GM21367 (cell line): ENCODE measurements at regions not wholly inside any gene's neighbourhood (a gene's known extent, or its start where the extent isn't known, plus 50 kb on each side); places are given as distances from the start of the nearest gene placed in this dataset.
"Not testable (repeated sequence)": the region's sequence is repeated elsewhere in the genome, so short reads cannot be mapped to it uniquely, and the experiment has no call there.

ENCODE experiments used
- ATAC-seq: cut with Tn5 transposase; IDR thresholded peaks from one replicate; pipeline ENCODE4 v1.9.1; 2021; ENCODE audit not compliant: unreplicated experiment

DNA sequence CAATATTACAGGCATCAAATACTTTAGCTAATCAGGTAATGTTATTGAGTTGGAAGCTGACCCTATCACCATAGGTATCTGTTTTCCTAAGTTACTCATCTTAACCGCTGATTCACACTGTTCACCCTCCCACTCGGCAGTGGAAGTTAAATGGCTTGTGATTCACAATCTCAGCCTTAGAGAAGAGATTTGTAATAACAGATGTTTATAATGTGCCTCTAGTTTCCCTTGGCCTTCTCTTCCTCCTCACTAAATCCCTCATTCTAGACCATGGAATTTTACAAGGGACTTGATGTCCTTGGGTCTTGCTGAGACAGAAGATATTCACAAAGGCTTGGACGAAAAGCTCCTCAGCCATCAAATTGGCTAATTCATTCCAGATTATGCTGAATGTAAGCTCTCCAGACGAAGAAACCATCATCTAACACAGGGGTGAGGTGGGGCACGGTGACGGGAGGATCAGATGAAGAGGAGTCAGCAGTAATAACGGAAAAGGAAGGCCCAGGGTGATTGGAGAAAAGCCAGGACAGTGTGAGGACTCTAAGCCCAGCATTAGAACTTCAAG is 931.7 kb downstream of the MCTP2 start:
- ATAC-seq: no peak

- no peak for ATAC-seq
These were observed 936.8 kb downstream of the MCTP2 start for GRCh38 chr15:95168152-95168551.

DNA sequence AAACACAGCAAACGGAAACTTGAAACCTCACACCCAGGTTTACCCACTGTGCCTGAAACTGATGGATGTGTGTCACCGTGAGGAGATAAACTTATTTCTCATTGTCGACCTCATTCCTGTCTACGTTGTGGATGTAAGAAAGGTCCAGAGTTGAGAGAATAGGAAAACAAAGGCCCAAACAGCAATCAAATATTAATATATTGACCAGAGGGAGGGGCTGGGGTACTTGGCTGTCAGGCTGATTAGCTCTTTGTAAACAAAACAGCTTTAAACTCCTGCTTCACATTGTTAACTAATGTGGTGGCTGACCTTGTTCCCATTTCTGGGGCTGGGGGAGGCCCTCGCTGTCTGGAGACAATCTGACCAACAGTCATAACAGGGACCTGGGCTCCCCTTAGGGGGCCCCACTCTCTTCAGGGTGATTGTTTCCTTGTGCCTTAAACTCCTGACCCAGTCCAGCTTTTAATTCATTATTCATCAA is 937.6 kb downstream of the MCTP2 start:
- ATAC-seq: no peak

DNA sequence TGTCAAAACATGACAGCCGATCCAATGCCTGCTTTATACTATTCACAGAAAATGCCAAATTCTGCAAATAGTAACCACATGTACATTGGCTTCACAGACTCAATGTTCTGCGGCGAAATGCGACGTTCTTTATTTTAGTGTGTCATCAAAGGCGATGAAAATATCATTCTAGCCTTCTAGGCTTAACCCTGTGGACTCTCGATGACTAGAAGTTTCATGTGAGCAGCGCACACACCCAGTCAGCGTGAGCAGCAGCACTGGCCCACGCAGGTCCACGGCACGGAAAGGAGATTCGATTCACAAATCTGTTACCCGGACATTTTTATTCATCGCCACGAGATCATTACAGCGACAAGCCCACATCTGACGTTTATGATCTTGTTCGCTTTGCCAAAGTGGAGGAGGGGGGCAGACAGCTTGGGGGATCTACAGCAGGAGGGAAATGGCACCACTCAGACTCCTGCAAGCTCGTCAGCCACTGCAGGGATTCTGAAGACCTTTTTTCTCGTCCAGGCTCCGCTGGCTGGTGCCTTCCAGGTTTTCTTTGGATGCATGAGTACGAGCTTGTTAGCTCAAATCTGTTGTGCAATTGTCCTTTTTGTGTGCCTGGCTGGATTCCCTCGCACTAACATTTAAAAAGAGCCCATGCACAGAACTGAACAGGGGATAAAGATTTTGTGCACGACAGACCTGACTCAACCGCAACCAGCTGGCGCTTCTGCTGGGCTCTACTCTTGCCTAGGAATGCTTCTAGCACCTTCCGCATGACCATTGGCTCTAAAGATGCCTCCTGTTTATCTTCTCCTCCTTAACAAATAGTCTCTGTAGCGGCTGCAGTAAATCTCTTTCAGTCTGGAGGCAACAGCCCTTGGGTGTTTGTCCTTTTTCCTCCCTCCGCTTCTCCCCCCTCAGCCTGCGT is 938.4 kb downstream of the MCTP2 start:
- no peak for ATAC-seq

DNA sequence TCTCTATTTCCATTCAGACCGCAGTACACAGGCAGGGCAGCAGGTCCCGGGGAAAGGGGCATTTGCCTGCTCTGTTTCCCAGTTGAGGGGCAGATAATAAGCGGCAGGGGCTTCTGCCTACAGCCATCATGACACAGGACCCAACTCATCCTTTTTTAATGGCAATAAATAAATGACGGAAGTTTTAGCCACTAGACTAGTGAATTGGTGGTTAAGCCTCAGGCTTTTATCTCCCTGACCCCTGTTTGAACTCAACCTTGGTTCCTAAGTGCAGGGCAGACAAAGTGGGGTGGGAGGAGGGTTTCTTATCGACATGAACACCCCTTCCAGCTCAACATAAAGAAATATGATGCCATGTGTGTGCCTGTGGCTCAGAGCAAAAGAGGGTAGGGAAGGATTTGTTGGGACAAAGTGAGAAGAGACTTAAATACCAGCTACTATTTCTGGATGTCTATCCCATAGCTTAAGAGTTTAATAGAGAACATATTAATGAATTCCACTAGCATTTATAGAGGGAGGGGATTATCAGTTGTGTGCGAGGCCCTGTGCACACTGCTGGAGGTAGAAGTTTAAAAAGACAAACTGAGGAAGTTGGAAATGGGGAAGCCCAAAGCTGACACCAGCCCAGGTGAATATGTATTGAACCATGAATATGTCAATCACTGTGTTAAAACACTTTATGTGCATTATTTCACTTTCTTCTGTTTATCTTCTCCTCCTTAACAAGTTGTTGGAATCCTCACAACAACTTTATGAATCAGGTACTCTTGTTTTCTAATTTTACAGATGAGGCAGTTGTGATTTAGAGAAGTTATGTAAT is 939.4 kb downstream of the MCTP2 start:
- ATAC-seq: no peak

DNA sequence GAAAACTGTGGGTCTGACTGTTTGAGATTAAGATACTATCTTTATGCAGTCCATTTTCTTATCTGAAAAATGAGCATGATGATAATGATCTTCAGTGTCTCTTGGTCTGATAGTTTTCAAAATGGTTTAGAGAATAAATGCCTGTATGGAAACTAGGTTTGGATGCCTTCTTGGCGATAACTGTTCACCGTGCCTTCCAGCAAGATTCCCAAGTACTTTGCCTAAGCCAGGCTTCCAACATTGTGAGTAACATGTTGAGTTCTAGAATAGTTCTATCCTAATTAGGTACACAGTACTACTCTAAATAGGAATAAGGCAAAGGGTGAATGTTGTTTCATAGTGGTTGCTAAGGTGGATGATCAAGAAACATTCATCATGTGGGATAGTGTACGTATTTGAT is 940.2 kb downstream of the MCTP2 start:
- no peak for ATAC-seq

- no peak for ATAC-seq
These were observed 943.2 kb downstream of the MCTP2 start for GRCh38 chr15:95174301-95175259.

DNA sequence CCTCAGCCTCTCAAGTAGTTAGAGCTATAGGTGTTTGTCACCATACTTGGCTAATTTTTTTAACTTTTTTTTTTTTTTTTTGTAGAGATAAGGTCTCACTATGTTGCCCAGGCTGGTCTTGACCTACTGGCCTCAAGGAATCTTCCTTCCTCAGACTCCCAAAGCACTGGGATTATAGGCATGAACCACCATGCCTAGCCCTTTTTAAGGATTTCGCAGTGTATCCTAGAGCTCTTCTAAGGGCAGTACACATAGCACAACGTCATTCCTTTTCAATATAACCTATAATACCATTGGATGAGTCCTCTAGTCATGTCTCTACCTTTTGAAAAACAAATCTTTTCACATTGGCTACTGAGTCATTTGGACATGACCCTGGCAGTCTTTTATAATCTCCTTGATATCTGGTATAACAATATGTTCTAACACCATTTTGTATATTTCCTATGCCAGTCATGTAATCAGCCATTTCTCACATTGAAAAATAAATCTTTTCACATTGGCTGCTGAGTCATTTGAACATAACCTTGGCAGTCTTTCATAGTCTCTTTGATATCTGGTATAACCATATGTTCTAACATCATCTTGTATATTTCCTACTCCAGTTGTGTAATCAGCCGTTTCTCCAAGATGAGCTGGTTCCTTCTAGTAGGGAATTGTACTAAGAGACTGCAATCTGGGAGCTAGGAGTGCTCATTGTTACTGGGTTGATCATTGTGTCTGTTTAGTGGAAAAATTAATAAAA is 944.7 kb downstream of the MCTP2 start:
- no peak for ATAC-seq

- no peak for ATAC-seq
These were observed 945.6 kb downstream of the MCTP2 start for GRCh38 chr15:95176794-95177577.

DNA sequence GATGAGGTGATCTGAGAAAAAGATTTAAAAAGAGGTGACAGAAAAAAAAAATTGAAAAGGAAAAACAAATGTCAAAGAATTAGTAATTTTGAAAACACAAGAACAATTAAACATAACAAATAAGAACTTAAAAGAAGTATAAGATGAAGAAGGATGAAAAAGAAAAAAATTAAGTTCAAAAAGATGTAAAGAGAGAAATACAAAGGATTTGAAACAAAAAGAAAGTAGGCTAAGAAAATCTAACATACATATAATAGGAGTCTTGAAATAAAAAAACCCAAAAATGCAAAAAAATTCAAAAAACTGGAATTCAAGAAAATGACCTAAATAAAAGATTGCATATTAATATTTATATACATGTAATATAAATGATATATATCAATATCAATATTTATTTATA is 949.2 kb downstream of the MCTP2 start:
- ATAC-seq: no peak

GRCh38 chr15:95182091-95182490 is 950.7 kb downstream of the MCTP2 start:
- no peak for ATAC-seq

GRCh38 chr15:95192923-95193322 is 961.6 kb downstream of the MCTP2 start:
- no peak for ATAC-seq

DNA sequence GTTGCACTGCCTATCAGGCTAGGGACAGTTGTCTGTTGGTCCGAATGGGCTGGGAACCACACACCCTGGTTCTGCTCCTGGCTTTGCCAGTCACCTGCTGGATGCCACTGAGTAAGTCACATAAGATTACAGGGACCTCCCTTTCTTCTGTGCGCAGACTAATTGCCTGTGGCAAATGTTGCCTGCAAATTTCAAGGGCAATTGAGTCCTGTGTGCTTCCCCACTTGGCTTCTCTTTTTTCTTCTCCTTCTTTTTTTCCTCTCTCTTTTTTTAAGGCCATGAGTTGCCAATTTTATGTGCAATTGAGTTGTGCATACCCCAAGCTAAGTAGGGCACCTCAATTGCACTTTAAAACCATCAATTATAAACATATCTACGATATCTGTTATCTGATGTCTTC is 963.4 kb downstream of the MCTP2 start:
- no peak for ATAC-seq

- ATAC-seq: no peak
These were observed 965.0 kb downstream of the MCTP2 start for GRCh38 chr15:95196176-95196915.

- ATAC-seq: no peak
These were observed 971.4 kb downstream of the MCTP2 start for GRCh38 chr15:95202569-95203349.

DNA sequence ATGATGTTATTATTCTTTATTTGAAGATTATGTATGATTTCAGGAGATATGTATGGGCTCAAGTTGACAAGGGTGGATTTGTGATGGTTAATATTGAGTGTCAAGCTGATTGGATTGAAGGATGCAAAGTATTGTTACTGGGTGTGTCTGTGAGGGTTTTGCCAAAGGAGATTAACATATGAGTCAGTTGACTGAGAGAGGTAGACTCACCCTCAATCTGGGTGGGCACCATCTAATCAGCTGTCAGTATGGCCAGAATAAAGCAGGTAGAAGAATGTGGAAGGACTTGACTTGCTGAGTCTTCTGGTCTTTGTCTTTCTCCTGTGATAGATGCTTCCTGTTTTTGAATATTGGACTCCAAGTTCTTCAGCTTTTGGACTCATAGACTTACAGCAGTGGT is 973.7 kb downstream of the MCTP2 start:
- ATAC-seq: no peak

- not testable (repeated sequence) for ATAC-seq
These were observed 974.5 kb downstream of the MCTP2 start for GRCh38 chr15:95205830-95206229.
